Activated CD4-positive, alpha-beta memory T cell treated with anti-CD3 and anti-CD28 coated beads for 36 hours (primary cell): ENCODE measurements at regions not wholly inside any gene's neighbourhood (a gene's known extent, or its start where the extent isn't known, plus 50 kb on each side); places are given as distances from the start of the nearest gene placed in this dataset.

ENCODE experiments used
- CTCF ChIA-PET: fragments of 350-600 bp; sonication (Branson Sonifier 250); formaldehyde crosslinking; loops from one replicate; lab custom pipeline; 2021; ENCODE audit warnings: antibody characterized with exemption, inconsistent platforms; lab: Charles Lee
- POLR2A ChIA-PET: fragments of 350-600 bp; sonication (Branson Sonifier 250); formaldehyde crosslinking; loops from one replicate; lab custom pipeline; 2021; ENCODE audit warnings: antibody characterized with exemption; lab: Charles Lee
- DNase-seq: peaks from one replicate; pipeline ENCODE4 v3.0.0-alpha.2; 2020
- H3K27ac Mint-ChIP-seq: one replicate; pipeline ENCODE4 v1.8.0; 2021; ENCODE audit warnings: mixed read lengths
- H3K27me3 Mint-ChIP-seq: one replicate; pipeline ENCODE4 v1.8.0; 2021; ENCODE audit warnings: mixed read lengths
- H3K36me3 Mint-ChIP-seq: one replicate; pipeline ENCODE4 v1.8.0; 2021; ENCODE audit warnings: mixed read lengths
- H3K4me1 Mint-ChIP-seq: one replicate; pipeline ENCODE4 v1.8.0; 2021; ENCODE audit warnings: low read depth, mixed read lengths
- H3K4me3 Mint-ChIP-seq: one replicate; pipeline ENCODE4 v1.8.0; 2021; ENCODE audit warnings: mild to moderate bottlenecking, mixed read lengths
- H3K9me3 Mint-ChIP-seq: one replicate; pipeline ENCODE4 v1.8.0; 2021; ENCODE audit warnings: mixed read lengths
- intact Hi-C: fragments of 100-400 bp; cut with micrococcal nuclease; formaldehyde crosslinking; loops from one replicate; pipeline ENCODE4 v1.15.1; 2023

GRCh38 chr2:30341500-30342267 lies 105.4 kb upstream of the LCLAT1 start:
- Mint-ChIP-seq H3K36me3 (peaks cover 12% of the 10 kb centered on the region), H3K27ac (peak overlapping the region; percentile 38)
- POLR2A ChIA-PET: interaction anchor here (0.9 kb wide), 1 partner anchor 30 kb away, joined by 3 read pairs; no protein-coding TSS in a partner anchor

GRCh38 chr2:30346471-30347169 lies 100.4 kb upstream of the LCLAT1 start:
- Mint-ChIP-seq H3K27ac (no peak overlapping the region), H3K36me3 (peaks cover 10% of the 10 kb centered on the region), H3K4me3 (no peak overlapping the region), H3K9me3 (peaks cover 19% of the 10 kb centered on the region), H3K27me3 (no peaks in the 10 kb centered on the region), H3K4me1 (peaks cover 21% of the 10 kb centered on the region)
- ChIA-PET POLR2A (no interaction called here), CTCF (no interaction called here)
- intact Hi-C loops: no loop called here
- no peak for DNase-seq

More at GRCh38 chr2:30341500-30342267, 105.4 kb upstream of the LCLAT1 start:
- no peak for DNase-seq
- CTCF ChIA-PET: interaction anchor here (0.9 to 1.2 kb wide), 3 partner anchors 20 to 370 kb away, joined by 3 to 4 read pairs (median 3); no protein-coding TSS in a partner anchor
- H3K9me3 Mint-ChIP-seq: peaks cover 22% of the 10 kb centered on the region
- no peak overlapping the region for H3K4me3 Mint-ChIP-seq
- intact Hi-C loops: no loop called here
- H3K27me3 Mint-ChIP-seq: no peaks in the 10 kb centered on the region
- H3K4me1 Mint-ChIP-seq: peaks cover 36% of the 10 kb centered on the region

- peak overlapping the region; percentile 45 for H3K27ac Mint-ChIP-seq
- ChIA-PET POLR2A (no interaction called here), CTCF (interaction anchor here (0.7 kb wide), 1 partner anchor 358 kb away, joined by 3 read pairs; no protein-coding TSS in a partner anchor)
- no peak overlapping the region for H3K4me3 Mint-ChIP-seq
- peaks cover 18% of the 10 kb centered on the region for H3K4me1 Mint-ChIP-seq
- peaks cover under 1% of the 10 kb centered on the region for H3K9me3 Mint-ChIP-seq
- H3K36me3 Mint-ChIP-seq: no peaks in the 10 kb centered on the region
- intact Hi-C loops: no loop called here
- peak; percentile 58 for DNase-seq
- H3K27me3 Mint-ChIP-seq: no peaks in the 10 kb centered on the region
Observed at GRCh38 chr2:30348825-30349224, 98.2 kb upstream of the LCLAT1 start.

GRCh38 chr2:30349691-30350090 lies 97.4 kb upstream of the LCLAT1 start:
- ChIA-PET POLR2A (no interaction called here), CTCF (no interaction called here)
- Mint-ChIP-seq H3K27ac (no peak overlapping the region), H3K27me3 (no peaks in the 10 kb centered on the region), H3K36me3 (no peaks in the 10 kb centered on the region), H3K9me3 (no peaks in the 10 kb centered on the region), H3K4me3 (no peak overlapping the region), H3K4me1 (peaks cover 18% of the 10 kb centered on the region)
- no peak for DNase-seq
- intact Hi-C loops: no loop called here

GRCh38 chr2:30351116-30351515 lies 95.9 kb upstream of the LCLAT1 start:
- no peak overlapping the region for H3K4me3 Mint-ChIP-seq
- no peaks in the 10 kb centered on the region for H3K36me3 Mint-ChIP-seq
- peaks cover 18% of the 10 kb centered on the region for H3K4me1 Mint-ChIP-seq
- DNase-seq: no peak
- no peak overlapping the region for H3K27ac Mint-ChIP-seq
- ChIA-PET CTCF (no interaction called here), POLR2A (no interaction called here)
- H3K9me3 Mint-ChIP-seq: no peaks in the 10 kb centered on the region
- no peaks in the 10 kb centered on the region for H3K27me3 Mint-ChIP-seq
- intact Hi-C loops: no loop called here

- intact Hi-C loops: no loop called here
- Mint-ChIP-seq H3K27me3 (no peaks in the 10 kb centered on the region), H3K4me1 (peaks cover 18% of the 10 kb centered on the region), H3K9me3 (no peaks in the 10 kb centered on the region), H3K4me3 (no peak overlapping the region), H3K27ac (no peak overlapping the region), H3K36me3 (no peaks in the 10 kb centered on the region)
- ChIA-PET POLR2A (no interaction called here), CTCF (no interaction called here)
- no peak for DNase-seq
Observed at GRCh38 chr2:30351949-30352348, 95.1 kb upstream of the LCLAT1 start.

GRCh38 chr2:30354150-30354549 lies 92.9 kb upstream of the LCLAT1 start:
- Mint-ChIP-seq H3K9me3 (no peaks in the 10 kb centered on the region), H3K4me1 (peaks cover 7% of the 10 kb centered on the region), H3K27ac (no peak overlapping the region), H3K4me3 (no peak overlapping the region), H3K36me3 (no peaks in the 10 kb centered on the region), H3K27me3 (no peaks in the 10 kb centered on the region)
- no peak for DNase-seq
- CTCF ChIA-PET: no interaction called here
- POLR2A ChIA-PET: interaction anchor here (0.5 kb wide), 1 partner anchor 19 kb away, joined by 3 read pairs; no protein-coding TSS in a partner anchor
- intact Hi-C loops: no loop called here

- H3K9me3 Mint-ChIP-seq: no peaks in the 10 kb centered on the region
- no peaks in the 10 kb centered on the region for H3K27me3 Mint-ChIP-seq
- no peak overlapping the region for H3K27ac Mint-ChIP-seq
- DNase-seq: no peak
- H3K4me1 Mint-ChIP-seq: peaks cover 5% of the 10 kb centered on the region
- no peaks in the 10 kb centered on the region for H3K36me3 Mint-ChIP-seq
- CTCF ChIA-PET: no interaction called here
- intact Hi-C loops: no loop called here
- H3K4me3 Mint-ChIP-seq: no peak overlapping the region
- POLR2A ChIA-PET: no interaction called here
Observed at GRCh38 chr2:30354621-30355020, 92.4 kb upstream of the LCLAT1 start.

GRCh38 chr2:30355306-30355705 lies 91.7 kb upstream of the LCLAT1 start:
- no peak for DNase-seq
- Mint-ChIP-seq H3K36me3 (no peaks in the 10 kb centered on the region), H3K27me3 (no peaks in the 10 kb centered on the region), H3K9me3 (no peaks in the 10 kb centered on the region), H3K4me1 (peaks cover 7% of the 10 kb centered on the region), H3K27ac (no peak overlapping the region), H3K4me3 (no peak overlapping the region)
- POLR2A ChIA-PET: no interaction called here
- intact Hi-C loops: no loop called here
- CTCF ChIA-PET: no interaction called here

GRCh38 chr2:30356071-30356470 lies 91.0 kb upstream of the LCLAT1 start:
- H3K36me3 Mint-ChIP-seq: no peaks in the 10 kb centered on the region
- CTCF ChIA-PET: no interaction called here
- DNase-seq: no peak
- no peaks in the 10 kb centered on the region for H3K9me3 Mint-ChIP-seq
- peaks cover 12% of the 10 kb centered on the region for H3K4me1 Mint-ChIP-seq
- H3K4me3 Mint-ChIP-seq: no peak overlapping the region
- POLR2A ChIA-PET: interaction anchor here (1.1 kb wide), 1 partner anchor 20 kb away, joined by 3 read pairs; no protein-coding TSS in a partner anchor
- intact Hi-C loops: no loop called here
- H3K27me3 Mint-ChIP-seq: no peaks in the 10 kb centered on the region
- no peak overlapping the region for H3K27ac Mint-ChIP-seq

GRCh38 chr2:30356776-30357175 lies 90.3 kb upstream of the LCLAT1 start:
- Mint-ChIP-seq H3K4me1 (peaks cover 19% of the 10 kb centered on the region), H3K9me3 (no peaks in the 10 kb centered on the region), H3K4me3 (no peak overlapping the region), H3K36me3 (no peaks in the 10 kb centered on the region), H3K27me3 (no peaks in the 10 kb centered on the region), H3K27ac (no peak overlapping the region)
- ChIA-PET POLR2A (interaction anchor here (1.1 kb wide), 1 partner anchor 21 kb away, joined by 3 read pairs; no protein-coding TSS in a partner anchor), CTCF (no interaction called here)
- intact Hi-C loops: no loop called here
- DNase-seq: no peak

- CTCF ChIA-PET: interaction anchor here (0.5 kb wide), 1 partner anchor 193 kb away, joined by 3 read pairs; no protein-coding TSS in a partner anchor
Observed at GRCh38 chr2:30358351-30358750, 88.7 kb upstream of the LCLAT1 start.

More at GRCh38 chr2:30358351-30358750, 88.7 kb upstream of the LCLAT1 start:
- Mint-ChIP-seq H3K9me3 (no peaks in the 10 kb centered on the region), H3K27ac (no peak overlapping the region), H3K27me3 (no peaks in the 10 kb centered on the region), H3K4me1 (peaks cover 25% of the 10 kb centered on the region), H3K4me3 (no peak overlapping the region), H3K36me3 (no peaks in the 10 kb centered on the region)
- intact Hi-C loops: no loop called here
- DNase-seq: no peak
- POLR2A ChIA-PET: no interaction called here
